Breast epithelium (tissue), 3 donors: ENCODE measurements at regions not wholly inside any gene's neighbourhood (a gene's known extent, or its start where the extent isn't known, plus 50 kb on each side); places are given as distances from the start of the nearest gene placed in this dataset.

Experiments used
- CTCF ChIP-seq, 3 donors: fragments of 450-650 bp; IDR thresholded peaks; one replicate each; pipeline ENCODE4 v1.5.1; 2016 to 2017; ENCODE audit warnings: antibody characterized with exemption in 3 of 3, mild to moderate bottlenecking in 3 of 3, moderate library complexity in 3 of 3
- POLR2A ChIP-seq: fragments of 450-650 bp; IDR thresholded peaks from one replicate; pipeline ENCODE4 v1.6.1; 2016; ENCODE audit warnings: antibody characterized with exemption, mild to moderate bottlenecking, moderate library complexity
- POLR2AphosphoS5 ChIP-seq, 3 donors: sonication (generic); formaldehyde crosslinking; IDR thresholded peaks; one replicate each; pipeline ENCODE4 v1.6.1; 2017; ENCODE audit warnings: antibody characterized with exemption in 3 of 3

GRCh38 chr2:16359961-16360360, 305.7 kb downstream of the CYRIA start:
- no peak for TF ChIP-seq CTCF (IDR thresholded peaks at IDR 0.05)
- no peak for TF ChIP-seq POLR2AphosphoS5 (IDR thresholded peaks at IDR 0.05)
- no peak for TF ChIP-seq POLR2A
